Activated CD8-positive, alpha-beta memory T cell treated with anti-CD3 and anti-CD28 coated beads for 48 hours (primary cell): ENCODE measurements at regions not wholly inside any gene's neighbourhood (a gene's known extent, or its start where the extent isn't known, plus 50 kb on each side); places are given as distances from the start of the nearest gene placed in this dataset.

Experiments
- DNase-seq, 3 experiments: peaks; one replicate each; pipeline ENCODE4 v3.0.0-alpha.2; 2020; ENCODE audit warnings: low read depth in 2 of 3, low spot score in 2 of 3

DNA sequence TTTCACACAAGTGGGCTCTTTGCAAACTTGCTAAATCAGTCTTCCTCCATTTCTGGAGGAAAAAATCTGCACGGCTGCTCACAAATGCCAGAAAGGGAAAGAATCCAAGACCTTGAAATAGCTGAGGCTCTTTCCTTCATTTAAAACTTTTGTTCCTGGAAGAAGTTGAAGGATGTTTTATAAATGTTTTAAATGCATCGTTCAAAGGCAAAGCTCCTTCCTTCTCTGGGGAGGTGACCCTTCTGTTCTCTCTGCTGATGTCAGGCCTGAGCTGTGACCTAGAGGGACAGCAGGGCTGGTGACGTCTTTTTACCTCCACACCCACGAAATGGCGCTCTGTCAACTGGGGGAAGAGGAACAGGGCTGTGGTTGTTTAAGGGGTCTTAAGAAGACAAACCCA, 376.4 kb upstream of the ZNF507 start:
- no peak for DNase-seq

DNA sequence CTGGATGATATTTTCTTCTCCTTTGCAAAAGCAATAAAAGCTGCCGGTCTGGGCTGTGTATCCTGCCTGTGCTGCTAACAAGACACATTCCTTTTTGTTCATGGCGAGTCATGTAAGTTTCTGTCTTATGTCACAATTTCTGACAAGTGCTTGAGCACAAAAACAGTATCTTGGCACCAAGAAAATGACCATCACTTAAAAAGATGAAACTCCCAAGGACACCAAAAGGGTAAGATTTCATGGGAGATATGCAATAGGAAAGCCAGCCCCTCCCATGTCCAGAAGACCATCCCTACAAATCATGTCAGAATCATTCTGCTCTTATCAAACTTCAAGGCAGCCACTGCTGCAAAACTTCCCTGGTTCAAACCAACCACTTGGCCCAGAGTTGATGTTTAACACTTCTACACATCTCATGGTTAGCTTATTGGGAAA, 375.4 kb upstream of the ZNF507 start:
- no peak for DNase-seq

DNA sequence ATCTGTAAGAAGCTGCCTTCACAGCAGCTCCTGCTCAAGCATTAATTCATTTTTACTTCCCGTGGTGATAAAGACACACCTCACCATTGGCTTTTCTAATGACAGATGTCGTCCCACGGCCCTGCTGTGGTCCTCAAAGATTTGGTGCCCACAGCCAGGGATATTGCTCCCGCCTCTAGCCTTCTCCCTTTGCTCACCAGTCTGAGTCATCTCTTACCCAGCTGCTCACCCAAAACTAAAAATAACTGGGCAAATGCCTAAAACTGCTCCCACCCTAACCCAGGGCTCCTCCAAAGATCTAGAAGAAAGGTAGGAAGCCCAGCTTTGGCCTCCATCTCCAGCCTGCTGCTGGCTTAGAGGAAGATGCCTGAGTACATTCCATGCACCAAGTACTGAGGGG, 371.1 kb upstream of the ZNF507 start:
- DNase-seq, result no peak

DNA sequence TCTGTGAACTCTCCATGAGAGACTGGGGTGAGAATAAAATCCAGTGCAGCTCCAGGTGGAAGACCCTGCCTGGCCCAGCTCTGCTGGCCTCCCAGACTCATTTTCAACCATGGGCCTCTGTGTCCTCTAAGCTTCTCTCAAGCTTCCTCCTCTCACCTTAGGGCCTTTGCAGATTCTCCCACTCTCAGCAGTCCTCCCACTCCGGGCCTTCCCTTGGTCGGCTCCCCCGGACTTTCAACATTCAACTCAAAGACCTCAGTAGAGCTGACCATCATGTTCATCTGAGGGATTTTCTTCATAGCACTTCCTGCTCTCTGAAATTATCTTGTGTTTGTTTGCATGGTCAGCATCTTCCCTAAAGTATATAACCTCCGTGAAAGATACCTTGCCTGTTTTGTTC, 370.5 kb upstream of the ZNF507 start:
- DNase-seq, result no peak

DNA sequence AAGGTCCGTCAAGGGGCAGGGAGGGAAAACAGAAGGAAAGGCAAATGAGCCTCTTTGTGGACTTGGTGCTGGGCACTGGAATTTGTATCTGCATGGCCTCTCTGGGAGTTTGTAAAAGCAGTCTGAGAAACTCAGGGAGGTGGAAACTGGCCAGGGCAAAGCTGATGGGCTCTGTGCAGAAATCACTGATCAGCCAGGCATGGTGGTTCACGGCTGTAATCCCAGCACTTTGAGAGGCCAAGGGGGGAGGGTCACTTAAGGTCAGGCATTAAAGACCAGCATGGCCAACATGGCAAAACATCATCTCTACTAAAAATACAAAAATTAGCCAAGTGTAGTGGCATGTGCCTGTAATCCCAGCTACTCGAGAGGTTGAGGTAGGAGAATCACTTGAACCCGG, 369.9 kb upstream of the ZNF507 start:
- no peak for DNase-seq

DNA sequence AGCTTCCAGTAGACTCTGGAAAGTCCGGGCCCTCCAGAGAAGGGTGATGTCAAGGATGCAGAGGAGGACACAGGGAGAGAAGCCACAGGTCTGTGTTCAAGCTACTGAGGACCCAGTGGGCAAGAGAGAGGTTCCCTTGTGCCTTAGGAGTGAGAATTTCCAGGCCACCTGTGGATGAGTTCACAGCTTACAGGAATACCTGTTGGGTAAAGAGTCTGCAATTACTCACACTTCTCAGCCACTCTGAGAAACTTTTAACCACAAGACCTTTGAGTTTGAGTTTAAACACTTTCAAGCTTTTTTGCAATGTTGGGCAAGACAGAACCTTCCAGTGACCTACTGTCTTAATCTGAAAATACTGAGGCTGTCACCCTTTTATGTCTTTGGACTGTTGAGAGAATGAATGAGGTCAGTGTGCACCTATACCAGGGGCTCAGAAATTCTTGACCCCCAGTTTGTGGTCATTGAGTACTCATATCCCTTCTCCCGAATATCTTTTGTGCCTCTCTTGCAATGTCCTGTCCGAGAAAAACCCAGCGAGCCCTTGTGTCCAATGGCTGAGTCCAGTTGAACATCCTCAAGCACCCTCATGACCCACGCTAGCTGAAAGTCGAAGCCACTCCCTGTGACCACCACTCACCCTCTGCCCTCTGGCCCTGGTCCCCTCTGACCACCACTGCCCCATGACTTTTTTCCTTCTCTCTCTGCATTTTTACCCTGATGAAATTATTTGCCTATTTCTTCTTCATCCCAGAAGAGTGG, 368.5 kb upstream of the ZNF507 start:
- DNase-seq, result no peak

DNA sequence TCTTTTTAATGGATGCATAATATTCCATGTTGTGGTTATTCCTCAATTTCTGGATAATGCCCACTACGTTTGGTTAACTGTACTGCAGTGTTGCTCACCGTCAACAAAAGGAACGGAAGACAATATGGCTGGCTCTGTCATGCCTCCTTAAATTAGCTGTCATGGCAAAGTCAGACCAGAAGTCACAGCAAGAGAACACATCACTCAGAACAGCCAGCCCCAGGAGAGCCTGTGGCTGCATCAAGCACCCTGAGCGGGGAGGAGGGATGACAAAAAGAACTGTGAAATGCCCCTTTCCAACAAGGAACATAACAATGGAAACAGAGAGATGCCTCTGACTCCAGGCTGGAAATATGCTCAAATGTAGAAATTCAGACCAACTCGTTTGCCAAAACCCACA, 366.0 kb upstream of the ZNF507 start:
- no peak for DNase-seq

DNA sequence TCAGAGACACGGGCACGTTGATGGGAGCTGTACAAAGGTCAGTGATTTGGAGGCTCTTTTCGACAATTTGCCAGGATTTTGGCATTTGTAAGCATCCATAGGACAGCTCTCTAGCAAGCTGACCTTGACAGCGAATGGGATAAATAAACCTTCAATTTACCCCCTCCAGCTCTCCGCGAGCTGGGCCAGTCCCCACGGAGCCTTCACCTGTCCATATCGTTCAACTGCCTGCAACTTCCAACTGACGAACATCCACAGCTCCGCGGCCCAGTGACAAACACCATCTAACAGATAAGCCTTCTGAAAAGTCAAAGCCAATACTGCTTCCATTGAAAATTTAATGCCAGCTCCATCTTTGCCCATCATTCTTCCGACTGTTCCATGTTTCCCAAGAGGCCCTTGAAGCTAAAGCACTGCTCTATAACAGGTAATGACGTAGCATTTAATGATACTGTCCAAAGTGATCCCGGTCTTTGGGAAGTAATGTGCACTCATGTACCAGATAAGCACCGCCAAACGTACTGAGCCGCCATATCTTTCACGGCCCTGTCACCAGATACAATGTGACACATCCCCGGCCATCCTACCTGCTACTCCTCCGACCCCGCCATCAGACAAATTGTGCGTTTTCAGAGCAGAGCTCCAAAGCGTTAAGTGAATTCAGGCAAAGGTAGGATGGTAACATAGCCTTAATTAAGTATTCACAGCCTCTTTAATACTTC, 365.3 kb upstream of the ZNF507 start:
- DNase-seq, result no peak

DNA sequence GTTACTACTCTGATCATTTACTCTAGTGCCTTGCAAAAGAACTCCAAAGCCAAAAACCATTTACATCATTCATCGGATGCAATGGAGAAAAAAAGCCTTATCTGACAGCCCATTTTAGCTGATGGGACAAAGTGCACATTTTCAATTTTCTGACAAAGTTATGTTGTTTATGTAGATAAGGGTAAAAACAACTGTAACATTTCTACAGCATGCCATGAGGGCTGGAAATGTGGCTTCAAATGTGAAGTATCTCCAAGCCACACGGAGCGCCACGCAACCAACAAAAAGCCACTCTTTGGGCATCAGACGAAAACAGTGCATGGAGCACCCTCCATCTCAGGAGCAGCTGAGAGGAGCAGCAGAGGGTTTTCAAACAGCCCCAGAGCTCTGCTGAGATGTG, 364.6 kb upstream of the ZNF507 start:
- no peak for DNase-seq

DNA sequence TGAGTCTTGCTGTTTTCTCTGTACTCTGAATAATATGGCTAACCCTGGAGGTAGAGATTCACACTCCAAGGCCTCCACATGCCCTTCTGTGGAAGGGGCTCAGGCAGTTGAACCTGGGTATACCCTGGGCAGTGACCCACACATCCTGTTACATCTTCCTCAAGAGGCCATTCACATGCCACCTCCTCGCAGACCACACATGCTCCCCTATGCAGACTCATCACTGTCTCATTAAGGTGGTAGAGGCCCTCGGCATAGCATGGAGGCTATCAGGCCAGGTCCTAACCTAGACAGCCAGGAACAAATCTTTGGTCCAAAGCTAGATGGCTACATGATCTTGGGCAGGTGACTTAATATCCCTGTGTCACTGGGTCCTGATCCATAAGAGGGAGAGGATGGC, 363.9 kb upstream of the ZNF507 start:
- no peak for DNase-seq

DNA sequence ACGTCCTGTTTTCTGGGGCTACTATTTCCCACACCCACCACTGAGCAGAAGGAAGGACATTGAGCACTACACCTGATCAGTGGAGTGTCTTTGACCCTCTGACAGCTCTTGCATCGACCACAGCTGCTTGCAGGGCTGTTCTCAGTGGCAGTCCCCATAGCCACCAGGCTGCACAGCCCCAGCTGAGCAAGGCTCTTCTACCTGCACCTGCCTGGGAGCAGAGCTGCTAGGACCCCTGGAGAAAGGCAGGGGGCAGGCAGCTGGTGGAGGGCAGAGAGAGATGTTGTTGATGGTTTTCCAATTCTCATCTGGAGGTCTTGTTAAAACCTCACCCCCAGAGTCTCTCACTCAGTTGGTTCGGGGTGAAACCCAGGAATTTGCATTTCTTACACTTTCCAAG, 361.8 kb upstream of the ZNF507 start:
- no peak for DNase-seq

DNA sequence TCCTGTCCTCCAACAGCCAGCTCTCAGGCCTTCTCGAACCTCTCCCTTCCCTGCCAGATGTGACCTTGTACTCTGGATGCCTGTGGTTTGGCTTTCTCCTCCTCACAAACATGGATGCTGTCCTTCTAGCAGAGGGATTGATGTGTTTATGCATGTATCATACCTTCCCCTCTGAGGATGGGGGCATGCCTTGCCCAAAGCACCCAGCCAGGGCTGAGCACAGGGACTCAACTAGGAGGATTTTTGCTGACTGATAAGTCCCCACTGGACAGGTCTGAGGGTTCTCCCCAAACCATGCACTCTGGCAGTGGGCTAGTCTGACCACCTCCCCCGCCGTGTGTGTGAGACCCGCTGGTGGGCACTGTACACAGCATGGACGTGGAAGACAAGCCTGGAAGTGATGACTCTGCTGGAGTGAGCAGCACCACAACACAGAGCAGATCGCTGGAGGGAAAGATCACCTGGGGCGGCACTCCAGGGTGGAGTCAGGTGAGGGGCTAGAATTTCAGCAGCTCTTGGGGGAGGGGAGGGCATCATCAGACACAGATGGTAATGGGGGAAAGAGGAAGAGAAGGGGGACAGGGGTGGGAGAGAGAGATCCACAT, 360.3 kb upstream of the ZNF507 start:
- no peak for DNase-seq

DNA sequence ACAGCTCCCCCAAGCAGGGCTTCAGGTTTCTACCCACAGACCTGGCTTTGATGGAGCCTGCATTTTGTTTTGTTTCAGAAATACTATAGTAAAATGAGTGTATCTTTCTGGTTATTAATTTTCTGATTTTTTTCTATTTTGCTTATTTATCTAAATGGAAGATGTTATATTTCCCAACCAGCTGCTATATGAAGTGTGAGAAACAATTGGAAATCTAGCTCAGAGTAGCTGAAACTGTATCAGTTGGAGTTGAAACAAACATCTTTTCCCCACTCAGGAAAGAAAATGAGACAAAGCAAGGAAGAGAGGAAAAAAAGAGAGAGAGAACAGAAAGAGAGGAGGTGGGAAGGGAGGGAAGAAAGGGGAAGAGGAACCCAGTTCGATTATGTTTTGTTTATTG, 358.5 kb upstream of the ZNF507 start:
- no peak for DNase-seq

DNA sequence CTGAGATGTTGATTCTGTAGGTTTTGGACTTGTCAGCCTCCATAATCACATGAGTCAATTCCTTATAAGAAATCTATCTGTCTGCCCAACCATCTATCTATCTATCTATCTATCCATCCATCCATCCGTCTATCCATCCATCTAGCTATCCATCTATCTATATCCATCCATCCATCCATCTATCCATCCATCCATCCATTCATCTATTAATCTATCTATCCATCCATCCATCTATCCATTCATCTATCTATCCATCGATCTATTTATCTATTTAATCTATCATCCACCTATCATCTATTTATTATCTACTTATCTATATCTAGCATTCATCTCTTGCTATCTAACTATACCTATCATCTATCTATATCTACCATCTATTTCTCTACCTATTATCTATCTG, 357.2 kb upstream of the ZNF507 start:
- DNase-seq, result no peak

DNA sequence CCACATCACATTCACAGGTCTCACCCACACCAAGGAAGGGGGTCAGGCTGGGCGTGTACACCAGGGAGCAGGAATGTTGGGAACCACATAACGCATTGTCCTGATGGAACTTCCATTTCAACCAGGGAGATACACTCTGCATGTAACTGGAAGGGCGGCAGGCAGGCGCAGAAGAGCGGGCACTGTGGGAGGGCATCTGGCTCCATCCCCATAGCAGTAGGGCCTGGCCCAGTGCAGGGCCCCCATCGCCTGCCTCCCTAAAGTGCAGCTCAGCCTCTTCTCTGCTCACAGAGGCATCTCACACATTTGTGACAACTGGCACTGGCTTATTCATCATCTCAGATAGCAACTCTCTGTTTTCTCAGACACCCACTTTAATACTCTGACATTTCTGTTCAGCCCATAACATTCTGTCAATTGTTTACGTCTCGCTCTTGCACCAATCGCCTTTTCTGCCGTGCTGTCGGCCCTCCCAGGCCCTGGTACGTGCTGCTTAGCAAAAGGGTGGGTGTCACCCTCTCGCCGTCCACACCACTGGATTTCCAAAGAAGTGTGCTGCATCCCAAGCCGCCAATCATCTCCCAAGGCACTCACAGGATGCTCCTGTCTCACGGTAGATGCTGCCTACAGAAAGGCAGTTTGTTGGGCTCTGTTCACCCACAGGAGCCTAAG, 353.3 kb upstream of the ZNF507 start:
- no peak for DNase-seq

DNA sequence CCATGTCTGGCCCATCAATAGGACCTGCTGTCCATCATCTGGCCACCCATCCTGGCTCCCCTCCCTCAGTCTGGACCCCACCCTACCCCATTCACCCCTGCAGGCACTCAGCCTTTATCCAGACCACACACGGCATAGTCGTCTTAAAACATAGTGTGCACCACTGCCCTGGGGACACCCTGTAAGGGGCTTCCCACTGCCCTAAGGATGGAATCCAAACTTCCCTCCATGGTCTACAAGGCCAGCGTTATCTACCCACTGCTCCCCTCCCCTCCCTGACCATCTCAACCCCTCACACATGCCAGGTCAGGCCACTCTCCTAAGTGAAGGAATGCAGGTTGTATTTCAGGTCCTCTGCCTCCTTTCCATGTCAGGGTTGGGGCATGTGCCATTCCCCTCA, 352.7 kb upstream of the ZNF507 start:
- DNase-seq, result no peak

DNA sequence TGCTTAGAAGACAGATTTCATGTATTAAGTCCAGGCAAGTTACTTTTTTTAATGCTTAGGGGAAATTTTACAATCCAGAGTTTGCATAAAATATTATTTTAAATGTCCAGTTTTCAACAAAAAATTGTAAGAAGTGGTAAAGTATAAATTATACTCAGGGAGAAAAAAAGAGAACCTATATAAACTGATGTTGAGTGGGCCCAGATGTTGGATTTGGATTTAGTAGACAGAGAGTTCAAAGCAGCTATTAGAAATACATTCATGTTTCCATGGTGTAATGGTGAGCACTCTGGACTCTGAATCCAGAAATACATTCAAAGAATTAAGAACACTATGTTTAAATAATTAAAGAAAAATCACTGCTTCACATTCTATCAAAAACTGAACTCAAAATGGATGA, 349.9 kb upstream of the ZNF507 start:
- no peak for DNase-seq

DNA sequence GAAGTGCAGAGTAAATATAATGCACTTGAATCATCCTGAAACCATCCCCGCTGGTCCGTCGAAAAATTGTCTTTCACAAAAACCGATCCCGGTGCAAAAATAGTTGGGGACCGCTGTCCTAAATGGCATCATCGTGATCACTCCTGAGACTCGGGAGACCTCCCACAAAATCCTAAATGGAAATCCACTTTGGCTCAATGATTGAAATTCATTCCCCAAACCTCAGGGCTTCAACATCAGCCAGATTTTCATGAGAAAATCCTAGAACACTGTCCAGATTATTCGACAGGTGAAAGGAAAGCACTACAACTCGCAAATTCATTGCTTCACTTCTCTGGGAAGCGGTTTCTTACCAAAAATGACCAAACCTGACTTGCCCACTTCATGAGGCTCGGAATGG, 335.3 kb upstream of the ZNF507 start:
- DNase-seq, result no peak

DNA sequence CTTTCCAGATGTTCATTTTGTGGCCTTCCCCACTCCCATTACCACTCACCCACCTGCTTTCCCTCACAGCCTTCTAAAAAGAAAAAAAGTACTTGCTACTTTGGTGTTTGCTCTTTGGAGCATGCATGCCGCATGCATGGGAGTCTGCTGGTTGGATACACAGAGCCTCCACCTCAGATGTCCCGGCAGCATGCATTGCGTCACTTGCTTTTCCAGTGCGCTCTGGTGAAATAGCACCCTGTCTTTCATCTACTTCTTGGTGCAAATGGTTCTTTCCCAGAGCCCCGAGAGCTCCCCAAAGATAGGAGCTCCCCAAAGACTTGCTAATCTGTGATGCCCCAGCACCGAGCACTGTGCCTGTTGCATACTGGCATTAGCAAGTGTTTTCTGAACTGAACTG, 333.2 kb upstream of the ZNF507 start:
- DNase-seq, result no peak

DNA sequence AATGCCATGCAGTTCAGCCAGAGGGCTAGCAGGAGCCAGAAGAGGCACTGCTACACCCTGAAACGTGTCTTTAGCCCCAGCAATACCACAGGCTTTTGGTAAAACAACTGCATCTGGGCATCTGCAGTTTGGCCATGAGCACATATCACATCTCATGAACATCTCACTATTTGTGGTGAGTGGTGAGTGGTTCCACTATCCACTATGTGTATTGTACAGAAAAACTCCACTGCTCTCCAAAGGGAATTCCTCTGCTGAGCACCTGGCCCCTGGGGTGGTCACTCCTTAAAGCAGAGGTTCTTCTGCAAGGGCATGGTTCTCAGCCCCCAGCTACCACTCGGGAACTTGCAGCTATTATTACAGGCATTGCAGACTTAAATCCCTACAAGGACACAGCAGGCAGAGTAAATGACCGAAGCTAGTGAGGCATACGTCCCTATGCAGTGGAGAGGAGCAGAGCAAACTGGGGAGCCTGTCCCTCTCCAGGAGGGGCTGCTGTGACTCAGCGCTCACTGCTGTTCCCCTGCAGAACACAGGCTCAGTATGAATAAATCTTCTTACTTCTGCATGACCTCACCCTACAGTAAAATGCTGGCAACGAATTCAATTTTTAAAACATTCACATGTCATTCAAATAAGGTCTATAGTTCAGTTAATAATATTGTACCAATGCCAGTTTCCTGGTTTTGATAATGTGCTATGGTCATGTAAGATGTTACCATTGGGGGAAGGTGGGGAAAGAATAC, 332.4 kb upstream of the ZNF507 start:
- no peak for DNase-seq
